ENCODE measurements at regions not wholly inside any gene's neighbourhood (a gene's known extent, or its start where the extent isn't known, plus 50 kb on each side); places are given as distances from the start of the nearest gene placed in this dataset.

GRCh38 chr7:26549281-26549944, 257.8 kb downstream of the SNX10 start:
- TF ChIP-seq CTCF (IDR thresholded peaks at IDR 0.05) (no peak), POLR2AphosphoS5 (IDR thresholded peaks at IDR 0.05; ENCODE audit: insufficient read depth in 1 of 2, low read depth in 1 of 2) (peak in 1 of 2 donors; percentile 44), POLR2A (IDR thresholded peaks at IDR 0.05) (no peak)

All from vagina (tissue), 2 donors.